ENCODE measurements at regions not wholly inside any gene's neighbourhood (a gene's known extent, or its start where the extent isn't known, plus 50 kb on each side); places are given as distances from the start of the nearest gene placed in this dataset.

- DNase-seq = no peak
Observed at GRCh38 chr17:77464988-77465357, 324.2 kb downstream of the SEC14L1 start.

GRCh38 chr17:77465358-77466041 is 324.7 kb downstream of the SEC14L1 start:
- no peak for DNase-seq

GRCh38 chr17:77466140-77466539 is 325.4 kb downstream of the SEC14L1 start:
- no peak for DNase-seq

GRCh38 chr17:77466596-77467223 is 325.9 kb downstream of the SEC14L1 start:
- DNase-seq = no peak

- no peak for DNase-seq
Observed at GRCh38 chr17:77467521-77467920, 326.8 kb downstream of the SEC14L1 start.

- no peak for DNase-seq
Observed at GRCh38 chr17:77468897-77469296, 328.1 kb downstream of the SEC14L1 start.

- DNase-seq = no peak
Observed at GRCh38 chr17:77470330-77470786, 329.6 kb downstream of the SEC14L1 start.

GRCh38 chr17:77470800-77471733 is 330.3 kb downstream of the SEC14L1 start:
- DNase-seq = no peak

GRCh38 chr17:77471984-77472461 is 331.3 kb downstream of the SEC14L1 start:
- no peak for DNase-seq

- no peak for DNase-seq
Observed at GRCh38 chr17:77472468-77473310, 331.9 kb downstream of the SEC14L1 start.

- DNase-seq = no peak
Observed at GRCh38 chr17:77473615-77474226, 333.0 kb downstream of the SEC14L1 start.

- no peak for DNase-seq
Observed at GRCh38 chr17:77474292-77474988, 333.7 kb downstream of the SEC14L1 start.

- DNase-seq = no peak
Observed at GRCh38 chr17:77475016-77475976, 334.5 kb downstream of the SEC14L1 start.

GRCh38 chr17:77476006-77476405 is 335.2 kb downstream of the SEC14L1 start:
- DNase-seq = no peak

GRCh38 chr17:77476498-77476897 is 335.7 kb downstream of the SEC14L1 start:
- DNase-seq = no peak

- no peak for DNase-seq
Observed at GRCh38 chr17:77476931-77477805, 336.4 kb downstream of the SEC14L1 start.

GRCh38 chr17:77478281-77478680 is 337.5 kb downstream of the SEC14L1 start:
- no peak for DNase-seq

- DNase-seq = no peak
Observed at GRCh38 chr17:77478899-77479298, 338.1 kb downstream of the SEC14L1 start.

Data from NCI-H774 (cell line).